DOHH2 (cell line): ENCODE measurements at regions not wholly inside any gene's neighbourhood (a gene's known extent, or its start where the extent isn't known, plus 50 kb on each side); places are given as distances from the start of the nearest gene placed in this dataset.

Experiments
- H3F3A ChIP-seq: fragments of 200-600 bp; sonication (generic), shearing (Covaris generic); 2 replicates; pipeline ENCODE4 v1.6.0; 2016; ENCODE audit warnings: antibody characterized with exemption, mild to moderate bottlenecking; ENCODE audit not compliant: control insufficient read depth, insufficient read depth
- H3K27ac ChIP-seq: fragments of 200-600 bp; sonication (generic); 2 replicates; pipeline ENCODE4 v1.5.1; 2014; ENCODE audit warnings: low read depth, mild to moderate bottlenecking, low read length, moderate library complexity
- H3K27me3 ChIP-seq: fragments of 200-600 bp; sonication (generic); 2 replicates; pipeline ENCODE4 v1.6.1; 2014; ENCODE audit warnings: mild to moderate bottlenecking, low read length, mixed read lengths; ENCODE audit not compliant: control insufficient read depth
- H3K36me3 ChIP-seq: fragments of 200-600 bp; sonication (generic); 2 replicates; pipeline ENCODE4 v1.6.1; 2014; ENCODE audit warnings: mild to moderate bottlenecking, low read length, moderate library complexity, mixed read lengths; ENCODE audit not compliant: control insufficient read depth
- H3K4me1 ChIP-seq: fragments of 200-600 bp; sonication (generic); 2 replicates; pipeline ENCODE4 v1.6.1; 2014; ENCODE audit warnings: mild to moderate bottlenecking, low read length, mixed read lengths; ENCODE audit not compliant: control insufficient read depth
- H3K4me2 ChIP-seq: fragments of 200-600 bp; sonication (generic); 2 replicates; pipeline ENCODE4 v1.6.0; 2014; ENCODE audit warnings: mild to moderate bottlenecking, low read length, moderate library complexity
- H3K4me3 ChIP-seq: fragments of 200-600 bp; sonication (generic); 2 replicates; pipeline ENCODE4 v1.5.1; 2014; ENCODE audit warnings: mild to moderate bottlenecking, low read length, mixed read lengths
- H3K79me2 ChIP-seq: fragments of 200-600 bp; sonication (generic); 2 replicates; pipeline ENCODE4 v1.6.1; 2014; ENCODE audit warnings: mild to moderate bottlenecking, low read length, mixed read lengths; ENCODE audit not compliant: control insufficient read depth
- H3K9me2 ChIP-seq: fragments of 200-600 bp; sonication (generic); replicated peaks from 2 replicates; pipeline ENCODE4 v1.6.1; 2014; ENCODE audit warnings: mild to moderate bottlenecking, low read length, mixed read lengths; ENCODE audit not compliant: control insufficient read depth
- H3K9me3 ChIP-seq: fragments of 200-600 bp; sonication (generic); 2 replicates; pipeline ENCODE4 v1.6.1; 2014; ENCODE audit warnings: antibody characterized with exemption, low read length, mixed read lengths; ENCODE audit not compliant: control insufficient read depth, insufficient read depth
- H4K20me1 ChIP-seq: fragments of 200-600 bp; sonication (generic); 2 replicates; pipeline ENCODE4 v1.6.0; 2014; ENCODE audit warnings: low read depth, mild to moderate bottlenecking, antibody characterized with exemption, low read length, moderate library complexity; ENCODE audit not compliant: control insufficient read depth, insufficient read depth
- CTCF ChIP-seq: fragments of 200-600 bp; sonication (generic); IDR thresholded peaks from one replicate; pipeline ENCODE4 v1.5.1; 2014; ENCODE audit warnings: antibody characterized with exemption, mild to moderate bottlenecking, low read depth, low read length; ENCODE audit not compliant: poor library complexity, severe bottlenecking
- EZH2phosphoT487 ChIP-seq: fragments of 200-600 bp; sonication (generic); IDR thresholded peaks from 2 replicates; pipeline ENCODE4 v1.6.1; 2017; ENCODE audit warnings: borderline replicate concordance, mild to moderate bottlenecking, antibody characterized with exemption, low read length, moderate library complexity, mixed read lengths

- Histone ChIP-seq H3K27me3 (no peaks in the 10 kb centered on the region), H3K4me1 (peaks cover 98% of the 10 kb centered on the region), H3K4me2 (peak overlapping the region; percentile 72), H3K79me2 (no peaks in the 10 kb centered on the region), H3F3A (peaks cover 36% of the 10 kb centered on the region), H4K20me1 (no peaks in the 10 kb centered on the region), H3K4me3 (peak overlapping the region; percentile 51), H3K36me3 (peaks cover 5% of the 10 kb centered on the region), H3K9me2 (no peaks in the 10 kb centered on the region), H3K9me3 (no peaks in the 10 kb centered on the region; the same call in 1 of the 2 replicates), H3K27ac (peak overlapping the region; percentile 98)
- no peak for TF ChIP-seq EZH2phosphoT487
- no peak for TF ChIP-seq CTCF
These were observed 249.0 kb downstream of the DLEU7 start for GRCh38 chr13:50594276-50595051.

- peaks cover 5% of the 10 kb centered on the region for H3K36me3 ChIP-seq
- peak overlapping the region; percentile 72 for H3K4me2 ChIP-seq
- H3F3A ChIP-seq, result peaks cover 39% of the 10 kb centered on the region
- H3K79me2 ChIP-seq, result no peaks in the 10 kb centered on the region
- TF ChIP-seq EZH2phosphoT487, result no peak
- TF ChIP-seq CTCF, result no peak
- H3K4me3 ChIP-seq, result peak overlapping the region; percentile 48
- H3K27me3 ChIP-seq, result no peaks in the 10 kb centered on the region
- peak overlapping the region; percentile 98 for H3K27ac ChIP-seq
- peaks cover 98% of the 10 kb centered on the region for H3K4me1 ChIP-seq
- H4K20me1 ChIP-seq, result no peaks in the 10 kb centered on the region
- H3K9me2 ChIP-seq, result no peaks in the 10 kb centered on the region
- no peaks in the 10 kb centered on the region; the same call in 1 of the 2 replicates for H3K9me3 ChIP-seq
These were observed 248.3 kb downstream of the DLEU7 start for GRCh38 chr13:50595196-50595595.

- TF ChIP-seq EZH2phosphoT487 (no peak), CTCF (no peak)
- Histone ChIP-seq H3K4me2 (peak overlapping the region; percentile 72), H3K9me3 (no peaks in the 10 kb centered on the region), H3K27ac (peak overlapping the region; percentile 98), H3F3A (peaks cover 39% of the 10 kb centered on the region), H4K20me1 (no peaks in the 10 kb centered on the region), H3K27me3 (no peaks in the 10 kb centered on the region), H3K4me3 (peak overlapping the region; percentile 48), H3K36me3 (peaks cover 5% of the 10 kb centered on the region), H3K79me2 (no peaks in the 10 kb centered on the region), H3K4me1 (peaks cover 96% of the 10 kb centered on the region), H3K9me2 (no peaks in the 10 kb centered on the region)
These were observed 247.3 kb downstream of the DLEU7 start for GRCh38 chr13:50596156-50596555.
